ENCODE measurements at regions not wholly inside any gene's neighbourhood (a gene's known extent, or its start where the extent isn't known, plus 50 kb on each side); places are given as distances from the start of the nearest gene placed in this dataset.

DNA sequence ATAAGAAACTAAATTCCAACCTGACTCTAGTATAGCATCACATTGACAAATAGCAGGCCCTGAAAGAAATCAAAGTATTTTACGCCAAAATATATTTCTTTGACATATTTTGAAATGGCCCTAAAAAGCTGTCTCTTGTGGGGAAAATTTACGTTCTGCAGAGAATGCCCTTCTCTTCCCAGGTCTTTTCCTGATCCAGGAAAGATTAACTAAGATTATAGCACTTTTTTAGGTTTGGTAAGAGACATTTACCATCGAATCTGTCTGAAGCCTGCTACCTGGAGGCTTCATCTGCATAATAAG is 121.1 kb downstream of the ATXN3L start:
- Histone ChIP-seq H3K36me3 (ENCODE audit: control insufficient read depth, insufficient read depth, low read length) (no peaks in the 10 kb centered on the region), H4K91ac (ENCODE audit: insufficient read depth, low read depth, low read length) (no peak overlapping the region), H3K9me1 (ENCODE audit: insufficient read depth, low read length) (no peaks in the 10 kb centered on the region), H3K4me1 (ENCODE audit: control insufficient read depth, insufficient read depth, low read length) (no peaks in the 10 kb centered on the region), H2BK120ac (ENCODE audit: low read depth, low read length) (no peak overlapping the region), H3K27ac (ENCODE audit: insufficient read depth, low read length) (no peak overlapping the region), H3K9me3 (ENCODE audit: control insufficient read depth, insufficient read depth, low read length) (no peaks in the 10 kb centered on the region), H3K18ac (ENCODE audit: low read depth, low read length) (no peak overlapping the region), H3K27me3 (ENCODE audit: control insufficient read depth, insufficient read depth, low read length) (peaks cover 2% of the 10 kb centered on the region), H3K14ac (replicated peaks; ENCODE audit: low read depth, low read length) (no peak overlapping the region), H3K4me3 (ENCODE audit: insufficient read depth, low read depth, low read length) (no peak overlapping the region), H2AK5ac (ENCODE audit: low read depth, low read length) (no peak overlapping the region), H3K9ac (ENCODE audit: low read depth, low read length) (no peak overlapping the region), H3K23ac (ENCODE audit: low read depth, low read length) (no peak overlapping the region), H3K56ac (ENCODE audit: extremely low read depth, insufficient read depth, low read length) (no peak overlapping the region), H2BK20ac (ENCODE audit: low read depth, low read length) (no peak overlapping the region), H3K4ac (ENCODE audit: low read depth, low read length) (no peak overlapping the region), H4K20me1 (ENCODE audit: insufficient read depth, low read length) (no peaks in the 10 kb centered on the region), H4K5ac (ENCODE audit: low read depth, low read length) (no peak overlapping the region), H4K8ac (ENCODE audit: low read depth in 2 of 2, low read length in 2 of 2) (no peak overlapping the region), H2BK5ac (ENCODE audit: low read depth, low read length, poor library complexity, severe bottlenecking) (no peak overlapping the region), H2AK9ac (replicated peaks; ENCODE audit: low read depth, low read length, poor library complexity) (no peak overlapping the region), H2BK15ac (ENCODE audit: low read depth, low read length) (no peak overlapping the region), H3K4me2 (ENCODE audit: low read depth, low read length) (no peak overlapping the region), H3K79me1 (ENCODE audit: low read depth in 1 of 2, low read length in 2 of 2) (no peaks in the 10 kb centered on the region), H2AFZ (replicated peaks; ENCODE audit: low read length, poor library complexity) (no peak overlapping the region)
- dilution Hi-C loops (cut with HindIII; ENCODE audit: low sequenced_read_pairs, unreplicated experiment) (no loop called here), intact Hi-C loops (cut with micrococcal nuclease) (no loop called here), in situ Hi-C loops (cut with MboI; ENCODE audit: low sequenced_read_pairs) (no loop called here)
- DNase-seq (no peak), ATAC-seq (ENCODE audit: low read depth) (no peak)
- no CpG with 5 or more reads among the region's 3 CpGs for WGBS, 2 experiments (ENCODE audit: extremely low coverage in 2 of 2, insufficient read length in 1 of 2)
- ChIA-PET POLR2A (ENCODE audit: unreplicated experiment) (no interaction called here), CTCF (interaction anchor here (0.9 kb wide), 1 partner anchor 22 kb away, joined by 3 read pairs; no protein-coding TSS in a partner anchor)
- no TSS peak for BruUV-seq (replicated peaks)
- TF ChIP-seq CHD1 (IDR thresholded peaks at IDR 0.05; ENCODE audit: low read depth, low read length) (no peak), SMC3 (IDR thresholded peaks at IDR 0.05; ENCODE audit: low read depth, low read length) (no peak), POLR2A (IDR thresholded peaks at IDR 0.05; ENCODE audit: low read depth, low read length) (no peak), FOS (IDR thresholded peaks at IDR 0.05; ENCODE audit: low read depth, low read length) (no peak), CEBPB (IDR thresholded peaks at IDR 0.05; ENCODE audit: low read depth, low read length) (no peak), RCOR1 (IDR thresholded peaks at IDR 0.05; ENCODE audit: insufficient replicate concordance, low read length) (no peak), RFX5 (IDR thresholded peaks at IDR 0.05; ENCODE audit: low read depth, low read length) (no peak), MAZ (IDR thresholded peaks at IDR 0.05; ENCODE audit: borderline replicate concordance, low read depth, low read length) (no peak), BHLHE40 (IDR thresholded peaks at IDR 0.05; ENCODE audit: low read depth, low read length) (no peak)
